ENCODE measurements at regions not wholly inside any gene's neighbourhood (a gene's known extent, or its start where the extent isn't known, plus 50 kb on each side); places are given as distances from the start of the nearest gene placed in this dataset.

DNA sequence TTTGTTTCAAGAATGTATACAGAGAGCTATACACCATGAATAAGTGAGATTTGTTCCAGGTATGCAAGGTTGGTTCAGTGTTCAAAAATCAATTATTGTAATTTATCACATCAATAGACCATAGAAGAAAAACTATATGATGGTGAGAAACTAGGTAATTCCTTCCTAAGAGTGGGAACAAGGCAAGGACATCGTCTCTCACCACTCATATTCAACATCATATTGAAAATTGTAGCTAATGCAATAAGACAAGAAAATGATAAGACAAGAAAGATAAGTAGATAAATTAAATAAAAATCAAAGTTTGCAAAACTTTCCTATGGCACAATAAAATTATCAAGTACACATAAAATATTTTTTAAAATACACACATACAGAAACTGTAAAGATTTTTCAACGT, 385.3 kb upstream of the COBL start:
- TF ChIP-seq EP300 (IDR thresholded peaks at IDR 0.05; ENCODE audit: low read depth) (no peak), POLR2A (IDR thresholded peaks at IDR 0.05) (no peak), POLR2AphosphoS5 (IDR thresholded peaks at IDR 0.05) (no peak)
- TF ChIP-seq, protein P1, sequence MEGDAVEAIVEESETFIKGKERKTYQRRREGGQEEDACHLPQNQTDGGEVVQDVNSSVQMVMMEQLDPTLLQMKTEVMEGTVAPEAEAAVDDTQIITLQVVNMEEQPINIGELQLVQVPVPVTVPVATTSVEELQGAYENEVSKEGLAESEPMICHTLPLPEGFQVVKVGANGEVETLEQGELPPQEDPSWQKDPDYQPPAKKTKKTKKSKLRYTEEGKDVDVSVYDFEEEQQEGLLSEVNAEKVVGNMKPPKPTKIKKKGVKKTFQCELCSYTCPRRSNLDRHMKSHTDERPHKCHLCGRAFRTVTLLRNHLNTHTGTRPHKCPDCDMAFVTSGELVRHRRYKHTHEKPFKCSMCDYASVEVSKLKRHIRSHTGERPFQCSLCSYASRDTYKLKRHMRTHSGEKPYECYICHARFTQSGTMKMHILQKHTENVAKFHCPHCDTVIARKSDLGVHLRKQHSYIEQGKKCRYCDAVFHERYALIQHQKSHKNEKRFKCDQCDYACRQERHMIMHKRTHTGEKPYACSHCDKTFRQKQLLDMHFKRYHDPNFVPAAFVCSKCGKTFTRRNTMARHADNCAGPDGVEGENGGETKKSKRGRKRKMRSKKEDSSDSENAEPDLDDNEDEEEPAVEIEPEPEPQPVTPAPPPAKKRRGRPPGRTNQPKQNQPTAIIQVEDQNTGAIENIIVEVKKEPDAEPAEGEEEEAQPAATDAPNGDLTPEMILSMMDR (IDR thresholded peaks at IDR 0.05) = no peak
